HS-5 (cell line): ENCODE measurements at regions not wholly inside any gene's neighbourhood (a gene's known extent, or its start where the extent isn't known, plus 50 kb on each side); places are given as distances from the start of the nearest gene placed in this dataset.
"Not testable (repeated sequence)": the region's sequence is repeated elsewhere in the genome, so short reads cannot be mapped to it uniquely, and the experiment has no call there.

Experiments used
- DNase-seq: peaks from one replicate; pipeline ENCODE4 v3.0.0-alpha.2; 2012; ENCODE audit warnings: low read depth

DNA sequence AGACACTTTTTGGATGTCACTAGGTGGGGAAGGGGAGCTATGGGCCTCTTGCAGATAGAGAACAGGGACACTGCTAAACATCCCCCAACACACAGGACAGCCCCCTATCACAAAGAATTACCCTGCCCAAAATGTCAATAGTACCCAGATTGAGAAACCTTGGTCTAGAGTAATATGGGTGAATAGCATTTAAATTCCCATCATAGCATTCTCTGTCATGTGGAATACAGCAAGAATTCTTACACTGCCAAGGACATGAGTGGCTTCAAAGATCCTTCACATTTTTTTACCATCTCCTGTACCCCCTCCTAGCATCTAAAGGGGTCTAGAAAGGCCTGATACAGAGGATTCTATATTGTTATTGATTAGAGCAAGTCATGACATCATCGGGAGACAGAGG is 83.1 kb upstream of the SSTR4 start:
- no peak for DNase-seq

DNA sequence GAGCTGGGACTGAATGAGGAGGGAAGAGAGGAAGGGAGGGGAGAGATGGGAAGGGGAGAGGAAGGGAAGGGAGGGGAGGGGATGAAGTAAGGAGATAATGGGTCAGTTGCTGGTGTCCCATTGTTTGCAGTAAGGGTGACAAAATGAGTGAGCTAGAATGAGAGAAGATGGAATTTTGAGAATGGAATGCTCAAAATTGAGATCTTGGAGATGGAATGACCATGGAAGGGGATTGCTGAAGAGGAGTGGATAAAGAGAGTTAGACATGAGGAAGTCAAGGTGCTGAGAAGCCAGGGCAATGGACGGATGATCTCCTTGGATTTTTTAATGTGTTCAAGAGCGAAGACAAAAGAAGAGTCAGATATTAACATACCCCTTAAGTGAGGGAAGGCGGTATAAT is 80.5 kb upstream of the SSTR4 start:
- no peak for DNase-seq

DNA sequence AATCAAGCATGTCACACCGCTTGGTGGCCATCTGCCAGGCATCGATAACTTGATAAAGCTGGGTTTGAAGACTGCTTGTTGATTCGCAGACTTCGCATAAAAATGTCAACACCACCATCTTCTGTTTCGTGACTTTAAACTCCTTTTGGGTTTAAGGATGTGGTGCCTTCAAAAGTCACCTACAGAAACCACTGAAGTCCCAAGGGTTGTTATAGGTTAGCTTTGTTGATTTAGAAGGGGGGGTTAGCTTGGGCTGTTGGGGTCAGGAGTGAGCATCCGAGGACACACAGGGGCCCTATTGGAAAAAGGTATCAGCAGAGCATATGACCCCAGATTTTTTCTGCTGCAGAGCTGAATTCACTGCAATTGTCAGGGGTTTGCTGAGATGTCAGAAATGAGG is 76.7 kb upstream of the SSTR4 start:
- DNase-seq = no peak

DNA sequence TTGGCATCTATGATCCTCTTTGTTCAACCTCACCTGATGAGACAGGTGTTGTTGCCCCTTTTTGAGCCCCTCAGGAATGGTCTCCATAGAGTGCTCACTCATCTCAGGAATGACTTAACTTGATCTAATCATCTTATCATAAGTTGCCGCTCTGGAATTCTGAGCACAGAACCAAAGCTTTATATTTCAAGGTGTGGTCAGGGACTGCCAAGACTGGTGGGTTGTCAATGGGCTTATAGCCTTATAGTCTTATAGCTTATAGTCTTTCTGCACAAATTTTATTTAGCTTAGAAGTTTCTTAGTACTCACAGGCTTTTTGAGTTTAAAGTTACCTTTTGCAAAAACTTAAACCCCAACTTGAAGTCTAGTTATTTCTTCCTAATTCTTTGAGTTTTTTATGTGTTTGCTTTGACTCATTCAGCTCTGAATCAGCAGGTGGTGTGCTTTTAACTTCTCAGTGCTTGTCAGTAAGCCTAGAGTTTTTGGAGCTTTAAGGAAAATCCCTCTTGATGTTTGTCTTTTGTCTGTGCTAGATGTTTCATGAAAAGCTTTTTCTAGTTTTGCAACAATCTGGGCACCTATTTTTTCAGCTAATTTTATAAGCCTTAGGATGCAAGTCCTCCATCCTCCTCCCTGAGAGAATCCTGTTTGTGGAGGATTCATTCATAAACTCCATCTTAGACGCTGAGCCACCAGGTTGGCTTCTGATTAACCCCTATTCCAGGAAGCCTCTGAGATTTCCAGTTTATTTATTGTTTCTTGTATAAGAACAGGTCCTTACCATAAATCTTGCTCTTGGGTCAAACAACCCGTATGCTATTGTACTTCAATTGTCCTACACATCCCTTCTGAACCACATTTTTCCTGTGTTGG is 72.3 kb upstream of the SSTR4 start:
- no peak for DNase-seq

DNA sequence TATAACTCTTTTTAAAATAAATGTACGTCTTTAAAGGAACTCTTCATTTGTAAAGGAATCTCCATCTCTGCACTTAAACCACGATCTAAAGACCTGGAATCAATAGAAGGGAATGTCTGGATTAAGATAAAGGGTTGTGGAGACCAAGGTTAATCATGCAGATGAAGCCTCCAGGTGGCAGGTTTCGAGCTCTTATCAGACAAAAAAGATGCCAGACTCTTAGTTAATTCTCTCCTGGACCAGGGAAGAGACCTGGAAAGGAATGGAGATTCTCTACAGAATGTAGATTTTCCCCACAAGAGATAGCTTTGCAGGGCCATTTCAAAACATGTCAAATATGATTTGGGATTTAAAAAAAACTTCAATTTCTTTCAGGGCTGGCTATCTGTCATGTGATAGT is 71.5 kb upstream of the SSTR4 start:
- no peak for DNase-seq

DNA sequence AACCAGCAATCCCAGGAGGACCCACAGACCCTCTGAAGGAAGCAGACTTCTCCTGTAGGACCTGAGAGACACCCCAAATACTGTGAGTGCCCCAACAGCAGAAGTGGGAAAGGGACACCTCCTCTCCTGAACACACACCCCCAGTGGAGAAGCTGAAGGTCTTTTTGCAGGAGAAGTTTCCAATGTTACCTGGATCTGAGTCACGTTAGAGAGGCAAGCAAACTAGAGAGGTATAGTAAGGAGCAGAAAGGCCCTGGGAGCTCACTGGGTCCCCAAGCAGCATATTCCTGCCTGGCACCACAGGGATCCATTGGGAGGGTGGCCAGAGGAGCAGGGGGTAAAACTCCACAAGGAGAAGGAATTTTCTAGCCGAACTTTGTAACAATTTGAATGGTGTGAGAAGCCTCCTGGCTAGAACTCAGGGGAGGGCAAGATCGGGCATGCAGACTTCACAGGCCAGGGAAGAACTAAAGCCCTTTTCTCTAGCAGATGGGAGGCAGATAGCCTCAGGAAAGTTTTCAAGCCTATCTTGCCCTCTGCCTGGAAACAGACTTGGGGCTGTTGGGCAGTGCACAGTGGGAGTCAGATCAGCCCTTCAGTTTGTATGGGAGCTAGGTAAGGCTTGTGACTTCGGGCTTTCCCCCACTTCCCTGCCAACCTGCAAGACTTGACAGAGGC is 68.2 kb upstream of the SSTR4 start:
- DNase-seq = no peak

DNA sequence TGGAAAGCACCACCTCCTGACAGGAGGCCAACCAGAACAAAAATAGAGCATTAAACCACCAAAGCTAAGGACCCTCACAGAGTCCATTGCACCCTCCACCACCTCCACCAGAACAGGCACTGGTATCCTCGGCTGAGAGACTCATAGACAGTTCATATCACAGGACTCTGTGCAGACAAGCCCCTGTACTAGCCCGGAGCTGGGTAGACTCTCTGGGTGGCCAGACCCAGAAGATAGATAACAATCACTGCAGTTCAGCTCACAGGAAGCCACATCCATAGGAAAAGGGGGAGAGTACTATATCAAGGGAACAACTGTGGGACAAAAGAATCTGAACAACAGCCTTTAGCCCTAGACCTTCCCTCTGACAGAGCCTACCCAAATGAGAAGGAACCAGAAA is 67.4 kb upstream of the SSTR4 start:
- DNase-seq = not testable (repeated sequence)

DNA sequence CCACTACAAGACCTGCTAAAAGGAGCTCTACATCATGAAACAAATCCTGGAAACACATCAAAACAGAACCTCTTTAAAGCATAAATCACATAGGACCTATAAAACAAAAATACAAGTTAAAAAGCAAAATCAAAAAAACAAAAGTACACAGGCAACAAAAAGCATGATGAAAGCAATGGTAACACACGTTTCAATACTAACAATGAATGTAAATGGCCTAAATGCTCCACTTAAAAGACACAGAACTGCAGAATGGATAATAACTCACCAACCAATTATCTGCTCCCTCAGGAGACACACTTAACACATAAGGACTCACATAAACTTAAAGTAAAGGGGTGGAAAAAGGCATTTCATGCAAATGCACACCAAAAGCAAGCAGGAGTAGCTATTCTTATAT is 66.1 kb upstream of the SSTR4 start:
- DNase-seq = not testable (repeated sequence)

DNA sequence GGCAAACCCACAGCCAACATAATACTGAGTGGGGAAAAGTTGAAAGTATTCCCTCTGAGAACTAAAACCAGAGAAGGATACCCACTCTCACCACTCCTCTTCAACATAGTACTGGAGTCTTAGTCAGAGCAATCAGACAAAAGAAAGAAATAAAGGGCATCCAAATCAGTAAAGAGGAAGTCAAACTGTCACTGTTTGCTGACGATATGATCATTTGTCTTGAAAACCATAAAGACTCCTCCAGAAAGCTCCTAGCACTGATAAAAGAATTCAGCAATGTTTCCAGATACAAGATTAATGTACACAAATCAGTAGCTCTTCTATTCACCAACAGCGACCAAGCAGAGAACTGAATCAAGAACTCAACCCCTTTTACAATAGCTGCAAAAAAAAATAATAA is 64.0 kb upstream of the SSTR4 start:
- DNase-seq = not testable (repeated sequence)

DNA sequence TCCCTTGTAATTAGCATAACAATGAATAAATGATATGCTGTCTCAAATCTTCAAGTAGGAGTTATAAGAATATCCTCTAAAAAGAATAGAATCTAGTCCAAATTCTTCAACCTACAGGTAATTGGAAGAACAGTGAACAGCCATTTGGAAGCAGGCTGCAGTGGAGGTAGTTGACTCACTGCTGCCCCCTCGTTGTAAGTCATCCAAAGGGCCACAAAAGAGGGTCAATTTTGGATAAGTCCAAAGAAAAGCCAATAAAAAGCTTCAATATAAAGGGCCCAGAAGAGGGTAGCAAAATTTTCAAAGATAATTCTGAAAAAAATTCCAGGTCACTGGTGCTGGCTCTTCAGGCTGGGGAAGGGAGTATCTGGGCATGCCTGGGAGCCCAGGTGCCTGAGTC is 60.8 kb upstream of the SSTR4 start:
- no peak for DNase-seq

DNA sequence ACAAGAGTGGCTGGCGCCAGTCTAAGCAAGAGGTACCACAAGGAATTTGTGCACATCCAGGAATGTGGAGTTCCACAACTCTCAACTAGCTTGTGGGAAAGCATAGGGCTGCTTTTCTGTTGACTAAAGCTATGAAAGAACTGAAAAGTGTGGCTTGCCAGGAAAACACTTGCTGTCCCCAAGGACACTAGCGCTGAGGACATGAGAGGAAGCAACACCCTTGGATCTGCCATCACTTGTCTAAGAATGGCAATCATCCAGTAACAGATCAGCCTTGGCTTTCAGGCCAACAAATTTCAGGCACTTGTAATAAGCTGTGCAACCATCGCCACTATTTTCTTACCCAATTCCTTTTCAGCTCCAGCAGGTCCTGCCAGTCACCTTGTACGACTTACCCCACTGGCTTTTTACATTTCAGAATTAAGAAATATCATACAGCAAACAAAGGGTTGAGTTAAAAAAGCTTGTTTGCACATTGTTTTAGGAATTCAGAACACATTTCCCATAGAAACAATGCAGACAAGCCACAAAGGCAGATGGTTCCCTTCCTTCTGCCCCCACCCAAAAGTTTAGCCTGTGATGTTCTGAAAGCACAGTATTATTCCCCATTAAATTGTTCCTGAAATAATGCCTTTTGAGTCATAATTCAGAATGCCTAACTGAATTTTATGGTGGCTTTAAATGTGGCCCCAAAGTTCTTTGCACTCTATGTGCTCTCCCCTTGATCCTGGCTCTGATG is 57.9 kb upstream of the SSTR4 start:
- no peak for DNase-seq

DNA sequence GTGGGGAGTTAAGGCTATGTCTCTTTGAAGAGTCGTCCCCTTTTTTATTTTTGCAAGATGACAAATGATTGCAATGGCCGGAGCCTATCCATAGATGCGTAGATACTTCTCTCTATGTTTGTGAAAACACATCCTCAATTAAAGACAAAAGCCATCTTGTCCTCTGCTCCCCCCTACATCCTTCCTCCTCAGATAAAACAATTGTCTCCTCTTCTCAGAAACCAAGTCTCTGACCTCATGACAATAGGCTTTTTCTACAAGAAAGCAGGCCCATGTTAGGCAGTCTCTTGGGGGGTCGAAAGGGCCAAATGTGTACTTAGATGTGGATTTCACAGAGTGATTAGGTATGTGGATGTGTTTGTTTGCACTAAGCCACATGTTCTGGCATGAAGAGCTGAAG is 51.1 kb upstream of the SSTR4 start:
- no peak for DNase-seq

DNA sequence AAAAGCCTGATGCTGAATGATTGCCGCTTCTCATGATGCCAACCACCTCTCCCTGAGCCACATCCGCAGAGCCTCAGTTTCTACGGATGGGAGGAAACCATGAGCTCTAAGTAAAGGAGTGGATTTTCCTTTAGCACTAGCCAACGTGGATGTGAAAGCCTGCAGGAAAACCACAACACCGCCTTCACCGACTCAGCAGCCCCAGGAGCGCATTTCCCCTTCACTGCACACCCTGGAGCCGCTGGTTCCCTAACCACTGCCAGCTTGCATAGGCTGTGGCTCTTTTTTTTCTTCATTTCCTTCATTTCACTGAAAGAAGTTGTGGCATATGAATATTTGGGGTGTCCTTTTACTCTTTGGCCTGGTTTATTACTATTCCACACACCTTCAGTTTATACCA is 50.5 kb upstream of the SSTR4 start:
- no peak for DNase-seq

DNA sequence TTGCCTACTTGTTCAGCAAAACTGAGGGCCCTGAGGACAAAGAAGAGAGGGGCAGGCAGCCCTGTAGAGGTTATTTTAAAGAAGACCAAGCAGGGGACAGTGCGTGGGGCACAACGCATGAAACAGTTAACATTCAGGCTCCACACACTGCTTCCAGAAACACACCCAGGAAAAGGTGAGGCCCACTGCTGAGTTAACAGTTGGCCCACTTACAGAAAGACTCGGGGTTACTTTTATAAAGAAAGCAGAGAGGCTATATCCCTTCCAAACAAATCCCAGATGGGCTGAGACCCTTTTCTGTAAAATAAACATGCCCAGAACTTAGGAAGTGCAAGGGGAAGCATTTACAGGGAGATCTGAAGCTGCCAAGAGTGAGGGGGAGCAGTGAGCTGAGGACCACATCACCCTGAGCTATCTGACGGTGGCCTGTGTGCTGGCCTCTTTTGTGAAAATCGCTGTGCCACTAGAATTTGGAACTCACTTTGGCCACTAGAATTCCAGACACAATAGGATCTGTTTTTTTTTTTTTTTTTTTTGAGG is 49.8 kb upstream of the SSTR4 start:
- no peak for DNase-seq
